ENCODE measurements at regions not wholly inside any gene's neighbourhood (a gene's known extent, or its start where the extent isn't known, plus 50 kb on each side); places are given as distances from the start of the nearest gene placed in this dataset.
"Not testable (repeated sequence)": the region's sequence is repeated elsewhere in the genome, so short reads cannot be mapped to it uniquely, and the experiment has no call there.

GRCh38 chr6:167739721-167740475 lies 86.8 kb upstream of the AFDN start:
- no peak for DNase-seq (ENCODE audit: low spot score)
- intact Hi-C loops (cut with DNase I), result no loop called here

DNA sequence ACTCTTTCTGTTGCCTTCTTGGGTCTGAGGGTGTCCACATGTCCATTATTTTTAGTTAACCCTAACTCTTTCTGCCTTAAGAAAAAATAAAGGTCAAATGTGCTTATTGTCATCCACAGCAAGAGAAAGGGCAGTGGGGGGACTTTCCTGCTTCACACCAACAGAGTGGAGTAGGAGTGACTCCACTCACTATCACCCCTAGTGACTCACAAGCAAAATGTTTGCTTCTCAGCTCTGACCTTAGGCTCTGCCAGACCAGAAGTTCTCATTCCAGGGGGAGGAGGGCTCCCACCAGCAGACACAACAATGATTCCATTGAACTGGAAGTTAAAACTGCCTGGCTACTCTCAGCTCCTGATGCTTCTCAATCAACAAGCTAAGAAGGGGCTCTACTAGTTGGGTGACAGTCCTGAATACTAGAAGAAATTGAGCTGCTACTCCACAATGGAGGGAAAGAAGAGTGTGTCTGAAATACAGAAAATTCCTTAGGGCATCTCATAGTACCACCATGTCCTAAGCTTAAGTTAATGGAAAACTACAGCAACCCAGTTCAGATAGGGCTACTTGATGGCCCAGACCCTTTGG lies 83.9 kb upstream of the AFDN start:
- ATAC-seq (no peak), DNase-seq (ENCODE audit: low spot score) (no peak)
- intact Hi-C loops (cut with DNase I), result no loop called here

More at GRCh38 chr6:167739721-167740475, 86.8 kb upstream of the AFDN start:
- no peak for ATAC-seq

DNA sequence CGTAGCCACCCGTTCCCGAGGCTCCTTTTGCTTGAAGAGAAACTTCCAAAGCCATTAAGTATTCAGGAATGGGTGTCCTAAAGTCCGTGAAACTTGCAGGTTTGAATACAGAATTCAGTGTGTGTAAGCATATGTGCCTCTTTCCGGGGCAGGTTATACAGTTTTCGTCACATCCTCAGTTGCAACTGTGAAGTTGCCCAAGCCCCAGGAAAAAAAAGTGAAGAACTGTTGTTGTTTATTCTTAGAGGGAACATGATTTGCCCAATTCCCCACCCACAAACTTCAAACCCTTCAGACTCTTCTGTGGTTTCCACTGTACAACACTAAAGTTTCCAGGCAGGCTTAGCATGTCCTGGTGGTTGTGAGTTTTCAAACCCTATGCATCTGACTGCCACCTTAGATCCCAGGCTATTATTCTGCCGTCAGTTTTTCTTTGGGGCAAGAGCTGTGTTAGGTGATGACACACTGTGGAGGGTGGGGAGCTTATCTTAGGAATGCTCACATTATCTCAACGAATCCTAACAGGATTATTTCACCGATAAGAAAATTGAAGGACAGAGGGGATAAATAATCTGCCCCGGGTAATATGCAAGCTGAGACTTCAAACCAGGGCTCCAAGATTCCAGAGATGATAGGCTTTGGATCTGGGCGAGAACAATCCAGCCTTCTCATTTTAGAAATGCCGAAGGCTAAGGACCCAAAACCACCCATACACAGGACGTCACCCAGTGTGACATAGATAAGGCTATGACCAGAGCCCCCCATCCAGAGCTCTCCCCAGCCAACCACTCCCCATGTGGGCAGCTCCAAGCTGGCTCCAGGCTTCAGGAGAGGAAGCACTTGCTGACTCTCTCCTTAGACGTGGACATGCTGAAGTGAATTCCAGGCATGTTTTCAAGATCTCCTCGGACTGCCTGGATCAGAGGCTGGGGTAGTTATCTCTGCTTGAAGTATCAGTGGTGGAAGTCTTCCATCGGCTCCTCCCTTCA lies 81.7 kb upstream of the AFDN start:
- ATAC-seq (peak; percentile 9), DNase-seq (ENCODE audit: low spot score) (peak; percentile 45)
- intact Hi-C loops (cut with DNase I), result no loop called here

- ATAC-seq (peak; percentile 80), DNase-seq (ENCODE audit: low spot score) (peak; percentile 70)
- intact Hi-C loops (cut with DNase I), result no loop called here
Observed at GRCh38 chr6:167745670-167746389, 80.9 kb upstream of the AFDN start.

DNA sequence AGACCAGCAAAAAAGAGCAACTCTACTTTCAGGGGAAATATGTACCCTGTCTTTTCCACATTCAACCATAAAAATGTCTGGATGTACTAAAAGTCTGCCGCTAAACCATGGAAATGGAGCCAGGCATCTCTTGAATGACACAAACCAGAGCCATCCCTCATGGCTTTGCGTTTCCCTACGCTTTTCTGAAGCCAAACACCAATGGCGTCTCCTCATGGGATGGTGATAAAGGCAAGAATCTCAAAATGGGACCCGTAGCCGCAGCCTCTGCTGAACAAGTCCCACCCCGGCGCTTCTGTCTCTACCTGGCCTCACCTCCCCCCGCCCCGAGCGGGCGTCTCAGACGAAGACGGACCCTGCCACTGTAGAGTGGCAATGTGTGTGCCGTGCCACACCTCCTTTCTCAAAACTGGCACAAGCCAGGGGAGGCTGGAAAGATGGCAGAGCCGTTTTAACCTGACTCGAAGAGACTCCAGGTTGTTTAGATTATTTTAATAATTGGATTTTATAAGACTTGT lies 80.3 kb upstream of the AFDN start:
- intact Hi-C loops (cut with DNase I), result no loop called here
- peak; percentile 55 for DNase-seq (ENCODE audit: low spot score)
- no peak for ATAC-seq

DNA sequence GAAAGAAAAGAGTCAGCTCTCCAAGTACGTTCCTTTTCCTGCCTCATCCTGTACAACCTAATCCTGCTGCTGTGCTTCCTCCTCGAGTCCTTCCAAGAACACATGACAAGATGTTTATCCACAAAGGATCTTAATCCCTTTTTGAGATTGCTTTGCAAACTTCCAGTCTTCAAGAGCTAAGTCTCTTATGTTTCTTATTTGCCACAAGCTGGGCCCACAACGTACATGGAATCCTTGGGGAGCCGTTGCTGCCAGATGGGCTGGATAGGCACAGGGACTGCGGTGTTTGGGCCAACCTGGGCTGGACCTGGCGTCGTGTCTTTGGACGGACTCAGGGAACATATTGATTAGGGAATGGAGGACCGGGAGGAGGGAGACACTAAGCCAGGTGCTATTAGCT lies 79.7 kb upstream of the AFDN start:
- ATAC-seq, result no peak
- DNase-seq (ENCODE audit: low spot score), result peak; percentile 51
- intact Hi-C loops (cut with DNase I), result no loop called here

DNA sequence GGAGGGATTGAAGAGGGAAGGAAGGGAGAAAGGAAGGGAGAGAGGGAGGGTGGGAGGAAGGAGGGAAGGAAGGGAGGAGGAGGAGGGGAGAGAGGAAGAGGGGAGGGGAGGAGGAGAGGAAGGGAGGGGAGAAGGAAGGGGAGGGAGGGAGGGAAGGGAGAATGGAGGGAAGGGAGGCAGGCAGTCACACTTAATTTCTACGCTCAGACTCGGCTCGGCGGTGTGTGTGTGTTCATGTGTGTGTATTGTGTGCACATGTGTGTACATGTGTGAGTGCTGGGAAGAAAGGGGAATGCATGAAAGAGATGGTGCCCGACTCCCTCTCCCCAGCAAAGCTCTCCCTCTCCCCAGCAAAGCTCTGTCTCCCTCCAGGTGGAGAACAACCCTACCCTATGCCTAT lies 79.1 kb upstream of the AFDN start:
- no peak for DNase-seq (ENCODE audit: low spot score)
- intact Hi-C loops (cut with DNase I), result no loop called here
- no peak for ATAC-seq

- no peak for DNase-seq (ENCODE audit: low spot score)
- ATAC-seq, result no peak
- intact Hi-C loops (cut with DNase I), result no loop called here
Observed at GRCh38 chr6:167748046-167748445, 78.7 kb upstream of the AFDN start.

DNA sequence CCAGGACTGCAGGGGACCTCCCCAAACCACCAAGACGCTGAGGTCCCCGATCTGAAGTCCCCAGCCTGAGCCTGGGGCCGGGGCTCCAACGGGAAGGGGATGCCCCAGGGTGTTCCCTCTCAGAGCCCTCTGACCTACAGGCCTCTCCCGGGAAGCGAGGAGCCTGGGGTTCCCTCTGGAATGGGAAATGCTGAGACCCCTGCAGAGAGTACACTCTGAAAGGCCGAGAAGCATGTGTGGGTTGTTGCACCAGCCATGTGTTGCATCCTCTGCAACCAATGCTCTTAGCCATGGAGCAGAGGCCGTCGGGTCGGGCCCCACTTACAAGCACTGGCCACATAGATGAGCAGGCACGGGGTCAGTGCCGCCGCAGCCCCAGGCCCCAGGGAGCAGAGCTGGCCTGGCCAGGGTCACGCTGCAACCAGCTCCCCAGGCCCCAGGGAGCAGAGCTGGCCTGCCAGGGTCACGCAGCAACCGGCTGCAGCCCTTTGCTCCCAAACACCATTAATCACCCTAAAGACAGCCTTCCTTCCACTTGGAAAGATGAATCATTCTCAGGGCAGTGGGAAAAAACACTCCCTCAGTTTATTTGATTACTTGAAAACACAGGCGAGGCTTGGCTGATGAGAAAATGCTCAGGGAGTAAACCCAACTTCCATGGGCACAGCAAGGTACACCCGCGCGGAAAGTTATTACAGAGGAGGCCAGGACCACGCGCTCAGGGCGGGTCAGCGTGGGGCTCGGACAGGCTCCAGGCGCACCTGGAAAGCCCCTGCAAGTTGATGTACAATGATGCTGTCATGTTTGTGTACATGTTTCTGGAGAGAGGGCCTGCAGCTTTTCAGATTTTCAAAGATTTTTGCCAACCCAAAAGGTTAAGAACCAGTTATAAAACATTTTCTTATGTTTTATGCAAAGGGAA lies 78.0 kb upstream of the AFDN start:
- intact Hi-C loops (cut with DNase I), result no loop called here
- ATAC-seq (peak; percentile 6), DNase-seq (ENCODE audit: low spot score) (no peak)

DNA sequence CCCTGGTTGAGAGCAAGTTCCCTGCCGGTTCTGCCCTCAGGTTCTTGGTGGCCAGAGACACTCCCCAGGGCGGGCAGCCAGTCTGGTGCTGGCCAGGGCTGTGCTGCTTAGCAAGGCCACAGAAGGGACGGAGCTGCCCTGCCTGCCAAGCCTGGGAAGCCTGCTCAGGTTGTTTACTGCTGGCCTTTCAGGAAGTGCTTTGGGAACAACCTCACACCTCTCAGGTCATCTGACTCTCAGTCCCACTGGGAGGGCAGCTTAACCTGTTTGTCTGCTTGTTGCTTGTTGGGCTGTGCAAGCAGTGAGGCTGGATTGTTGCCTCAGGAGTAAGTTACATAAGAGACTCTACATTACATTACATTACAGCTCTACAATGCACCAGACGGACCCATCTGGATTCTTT lies 75.8 kb upstream of the AFDN start:
- DNase-seq (ENCODE audit: low spot score), result no peak
- intact Hi-C loops (cut with DNase I), result no loop called here
- peak; percentile 75 for ATAC-seq

GRCh38 chr6:167751579-167752115 lies 75.1 kb upstream of the AFDN start:
- ATAC-seq (no peak), DNase-seq (ENCODE audit: low spot score) (no peak)
- intact Hi-C loops (cut with DNase I), result no loop called here

DNA sequence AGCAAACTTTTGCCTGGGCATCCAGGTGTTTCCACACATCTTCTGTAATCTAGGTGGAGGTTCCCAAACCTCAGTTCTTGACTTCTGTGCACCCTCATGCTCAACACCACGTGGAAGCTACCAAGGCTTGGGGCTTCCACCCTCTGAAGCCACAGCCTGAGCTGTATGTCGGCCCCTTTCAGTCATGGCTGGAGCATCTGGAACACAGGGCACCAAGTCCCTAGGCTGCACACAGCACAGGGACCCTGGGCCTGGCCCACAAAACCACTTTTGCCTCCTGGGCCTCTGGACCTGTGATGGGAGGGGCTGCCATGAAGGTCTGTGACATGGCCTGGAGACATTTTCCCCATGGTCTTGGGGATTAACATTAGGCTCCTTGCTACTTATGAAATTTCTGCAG lies 73.4 kb upstream of the AFDN start:
- intact Hi-C loops (cut with DNase I); ATAC-seq; DNase-seq (ENCODE audit: low spot score): not testable (repeated sequence)

DNA sequence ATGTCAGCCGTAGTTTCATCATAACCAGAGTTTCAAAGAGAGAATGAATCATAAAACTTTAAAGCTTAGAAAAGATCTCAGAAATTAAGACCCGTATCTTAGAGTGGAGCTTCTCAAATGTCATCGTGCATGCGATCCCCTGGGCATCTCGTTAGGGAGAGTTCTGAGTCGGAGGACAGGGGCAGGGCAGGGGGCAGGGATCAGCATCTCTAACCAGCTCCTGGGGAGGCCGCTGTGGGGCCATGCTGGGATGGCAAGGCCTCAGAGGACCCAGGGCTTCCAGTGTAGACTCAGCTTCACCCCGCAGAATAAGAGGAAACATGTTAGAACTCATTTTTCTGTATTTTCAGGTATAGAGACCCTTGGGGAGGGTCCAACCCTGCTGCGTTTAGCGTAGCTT lies 72.0 kb upstream of the AFDN start:
- intact Hi-C loops (cut with DNase I), result no loop called here
- no peak for ATAC-seq
- DNase-seq (ENCODE audit: low spot score), result no peak

DNA sequence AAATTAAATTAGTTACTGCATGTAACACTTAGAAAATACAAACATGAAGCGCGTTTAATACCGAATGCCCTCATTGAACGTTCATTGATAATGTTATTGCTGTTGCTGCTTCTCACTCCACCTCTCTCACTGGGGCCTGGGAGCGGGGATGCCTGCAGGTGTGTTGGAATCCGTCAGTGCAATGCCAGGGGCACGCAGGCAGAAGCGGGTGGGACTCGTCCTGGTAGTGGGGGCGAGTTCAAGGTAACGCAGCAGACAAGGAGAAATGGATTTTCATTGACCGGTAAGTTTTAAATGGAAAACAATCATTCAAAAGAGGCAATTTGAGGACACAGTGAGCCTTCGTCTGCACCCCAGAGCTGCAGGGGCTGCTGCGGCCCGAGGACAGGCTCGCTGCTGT lies 71.2 kb upstream of the AFDN start:
- ATAC-seq (no peak), DNase-seq (ENCODE audit: low spot score) (no peak)
- intact Hi-C loops (cut with DNase I), result no loop called here

DNA sequence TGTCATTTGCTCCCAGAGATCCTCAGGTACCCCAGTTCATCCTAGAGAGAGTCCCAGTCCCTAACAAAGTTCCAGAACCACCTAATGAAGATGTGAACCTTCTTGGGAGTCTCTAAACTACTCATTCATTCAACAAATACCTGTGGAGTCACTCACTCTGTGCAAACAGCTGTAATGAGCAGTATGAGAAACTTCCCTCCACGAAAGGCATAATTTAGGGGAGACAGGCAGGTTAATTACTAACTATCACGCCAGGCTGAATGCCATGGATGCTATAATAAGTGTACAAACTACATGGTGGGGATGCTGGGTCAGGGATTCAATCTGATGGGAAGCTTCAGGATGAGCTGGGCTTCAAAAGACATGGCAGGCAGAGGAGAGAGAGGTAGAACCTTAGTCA lies 70.1 kb upstream of the AFDN start:
- ATAC-seq (no peak), DNase-seq (ENCODE audit: low spot score) (no peak)

DNA sequence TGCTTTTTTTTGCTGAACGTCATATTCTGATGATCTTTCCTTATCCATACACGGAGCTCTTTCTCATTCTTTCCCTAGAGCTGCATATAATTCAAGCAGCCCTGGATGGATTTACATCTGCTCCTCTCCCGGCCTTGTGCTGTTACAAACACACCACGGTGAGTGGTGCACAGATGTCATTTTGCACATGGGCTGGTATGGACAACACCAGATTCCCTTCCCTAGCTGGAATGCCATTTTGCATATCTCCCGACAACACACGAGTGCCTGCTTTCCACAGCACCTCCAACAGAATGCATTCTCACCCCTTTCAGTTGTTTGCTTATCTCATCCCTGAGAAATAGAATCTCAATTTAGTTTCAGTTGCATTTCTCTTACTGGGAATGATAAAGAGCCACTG lies 69.5 kb upstream of the AFDN start:
- no peak for DNase-seq (ENCODE audit: low spot score)
- no peak for ATAC-seq
- intact Hi-C loops (cut with DNase I), result no loop called here

More for the DNA sequence above, 70.1 kb upstream of the AFDN start:
- intact Hi-C loops (cut with DNase I), result no loop called here

GRCh38 chr6:167757821-167758220 lies 68.9 kb upstream of the AFDN start:
- intact Hi-C loops (cut with DNase I), result no loop called here
- DNase-seq (ENCODE audit: low spot score), result no peak
- no peak for ATAC-seq
